ENCODE measurements at regions not wholly inside any gene's neighbourhood (a gene's known extent, or its start where the extent isn't known, plus 50 kb on each side); places are given as distances from the start of the nearest gene placed in this dataset.
"Not testable (repeated sequence)": the region's sequence is repeated elsewhere in the genome, so short reads cannot be mapped to it uniquely, and the experiment has no call there.

DNA sequence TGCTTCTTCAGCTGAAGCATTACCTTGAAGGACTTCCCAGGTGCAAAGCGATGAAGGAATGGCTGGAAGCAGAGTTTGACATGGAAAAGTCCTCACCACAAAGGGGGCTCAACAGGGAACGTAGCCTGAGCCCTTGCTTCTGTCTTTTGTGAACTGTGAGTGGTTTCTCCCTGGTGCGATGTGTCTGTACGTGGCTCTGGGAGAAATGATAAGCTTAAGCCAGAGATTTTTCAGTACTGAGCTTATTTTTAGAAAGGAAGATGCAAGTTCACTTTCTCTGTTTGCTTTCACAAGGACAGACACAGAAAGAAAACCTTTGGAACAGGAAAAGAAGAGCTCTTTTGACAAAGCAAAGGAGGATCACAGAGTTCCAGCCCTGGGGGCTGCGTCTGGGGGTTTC lies 79.4 kb downstream of the DACT2 start:
- no peak overlapping the region for H3K9ac ChIP-seq (ENCODE audit: low read length)
- H3K36me3 ChIP-seq (ENCODE audit: control insufficient read depth, insufficient read depth, low read length) = no peaks in the 10 kb centered on the region
- H3K4me3 ChIP-seq (ENCODE audit: low read depth, low read length) = no peak overlapping the region
- H3K27me3 ChIP-seq (ENCODE audit: control insufficient read depth, insufficient read depth, low read length) = no peaks in the 10 kb centered on the region; the same call in 1 of the 2 replicates
- H3K4me1 ChIP-seq (ENCODE audit: control insufficient read depth, insufficient read depth, low read length) = no peaks in the 10 kb centered on the region
- no peaks in the 10 kb centered on the region for H3K9me3 ChIP-seq (ENCODE audit: control insufficient read depth, insufficient read depth, low read depth, low read length)
- H3K27ac ChIP-seq (ENCODE audit: low read depth, low read length) = no peak overlapping the region

DNA sequence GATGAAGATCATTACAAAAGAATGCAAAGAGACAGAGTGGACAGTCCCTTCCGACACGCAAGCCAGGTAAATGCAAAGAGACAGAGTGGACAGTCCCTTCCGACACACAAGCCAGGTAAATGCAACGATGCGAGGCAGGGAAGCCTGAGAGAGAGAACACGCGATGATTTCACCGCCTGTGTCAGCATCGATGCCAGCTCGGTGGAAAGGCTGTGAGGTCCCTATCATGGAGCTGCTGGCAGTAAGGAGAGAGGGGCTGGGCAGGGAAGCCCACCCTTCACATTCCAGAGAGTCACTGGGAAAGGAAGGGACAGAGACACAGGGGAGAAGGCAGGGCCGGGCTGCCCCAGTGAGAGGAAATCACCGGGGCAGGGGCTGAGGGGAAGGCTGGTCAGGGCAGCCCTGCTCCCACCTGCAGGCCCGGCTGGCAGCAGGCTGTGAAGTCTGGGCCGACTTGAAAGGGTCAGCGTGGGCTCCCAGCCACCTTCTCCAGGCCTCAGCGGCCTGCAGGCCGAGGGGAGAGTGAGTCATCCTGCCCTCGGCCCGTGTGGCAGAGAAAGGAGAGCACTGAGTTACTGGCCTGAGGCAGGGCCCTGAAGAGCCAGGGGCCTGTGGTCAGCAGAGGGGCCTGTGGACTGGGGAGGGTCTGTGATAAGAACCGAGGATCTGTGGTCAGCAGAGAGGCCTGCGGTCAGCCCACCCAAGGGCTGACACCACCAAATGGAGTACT lies 80.4 kb downstream of the DACT2 start:
- Histone ChIP-seq H3K4me3 (ENCODE audit: low read depth, low read length) (no peak overlapping the region), H3K36me3 (ENCODE audit: control insufficient read depth, insufficient read depth, low read length) (no peaks in the 10 kb centered on the region), H3K9me3 (ENCODE audit: control insufficient read depth, insufficient read depth, low read depth, low read length) (no peaks in the 10 kb centered on the region), H3K27me3 (ENCODE audit: control insufficient read depth, insufficient read depth, low read length) (no peaks in the 10 kb centered on the region; the same call in 1 of the 2 replicates), H3K27ac (ENCODE audit: low read depth, low read length) (no peak overlapping the region), H3K4me1 (ENCODE audit: control insufficient read depth, insufficient read depth, low read length) (no peaks in the 10 kb centered on the region), H3K9ac (ENCODE audit: low read length) (no peak overlapping the region)

DNA sequence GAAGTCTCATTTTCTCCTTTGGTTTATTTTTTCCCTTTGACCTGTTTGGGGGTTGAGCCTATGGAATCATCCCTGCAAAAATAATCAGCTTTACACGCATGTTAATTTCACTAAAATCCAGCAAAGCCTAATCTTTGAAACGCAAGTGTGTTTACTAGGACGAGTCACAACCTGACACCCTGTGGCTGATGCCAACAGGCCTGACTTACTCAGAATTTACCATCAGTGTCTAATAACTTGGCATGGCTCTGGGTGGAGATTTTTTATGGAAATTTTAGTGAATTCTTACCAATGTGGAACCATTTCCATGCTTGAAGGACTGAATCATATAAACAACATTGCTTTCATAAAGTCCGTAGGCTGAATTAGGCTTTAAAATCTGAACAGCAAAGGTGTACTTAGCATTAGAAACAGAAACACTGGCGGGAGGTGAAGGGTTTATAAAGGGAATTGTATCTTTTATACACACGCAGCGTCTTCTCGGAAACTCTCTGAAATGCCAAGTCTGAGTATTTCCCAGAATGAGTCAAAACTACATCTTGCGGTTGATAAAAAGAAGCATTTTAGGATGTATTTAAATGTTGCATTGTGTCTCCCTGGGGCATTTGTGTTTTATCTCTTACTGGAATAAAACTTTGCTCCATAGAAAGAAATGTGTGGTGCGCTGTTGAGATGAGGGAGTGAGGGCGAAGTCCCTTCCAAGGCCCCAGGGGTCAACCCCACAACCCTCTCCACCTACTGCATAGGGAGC lies 81.2 kb downstream of the DACT2 start:
- Histone ChIP-seq H3K9ac (ENCODE audit: low read length) (no peak overlapping the region), H3K9me3 (ENCODE audit: control insufficient read depth, insufficient read depth, low read depth, low read length) (0 out of 2 replicates have a peak, but pooled peaks cover 3% of the 10 kb centered on the region), H3K27me3 (ENCODE audit: control insufficient read depth, insufficient read depth, low read length) (peaks cover 1% of the 10 kb centered on the region; the same call in 1 of the 2 replicates), H3K36me3 (ENCODE audit: control insufficient read depth, insufficient read depth, low read length) (no peaks in the 10 kb centered on the region), H3K27ac (ENCODE audit: low read depth, low read length) (no peak overlapping the region), H3K4me1 (ENCODE audit: control insufficient read depth, insufficient read depth, low read length) (no peaks in the 10 kb centered on the region), H3K4me3 (ENCODE audit: low read depth, low read length) (no peak overlapping the region)

DNA sequence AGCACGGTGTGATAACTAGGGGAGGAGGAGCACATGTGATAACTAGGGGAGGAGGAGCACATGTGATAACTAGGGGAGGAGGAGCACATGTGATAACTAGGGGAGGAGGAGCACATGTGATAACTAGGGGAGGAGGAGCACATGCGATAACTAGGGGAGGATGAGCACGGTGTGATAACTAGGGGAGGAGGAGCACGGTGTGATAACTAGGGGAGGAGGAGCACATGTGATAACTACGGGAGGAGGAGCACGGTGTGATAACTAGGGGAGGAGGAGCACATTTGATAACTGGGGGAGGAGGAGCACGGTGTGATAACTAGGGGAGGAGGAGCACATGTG lies 85.7 kb downstream of the DACT2 start:
- H3K9me3 ChIP-seq (ENCODE audit: control insufficient read depth, insufficient read depth, low read depth, low read length); H3K27me3 ChIP-seq (ENCODE audit: control insufficient read depth, insufficient read depth, low read length); H3K9ac ChIP-seq (ENCODE audit: low read length); H3K27ac ChIP-seq (ENCODE audit: low read depth, low read length); H3K4me3 ChIP-seq (ENCODE audit: low read depth, low read length); H3K36me3 ChIP-seq (ENCODE audit: control insufficient read depth, insufficient read depth, low read length): not testable (repeated sequence)
- H3K4me1 ChIP-seq (ENCODE audit: control insufficient read depth, insufficient read depth, low read length) = peaks cover 17% of the 10 kb centered on the region

DNA sequence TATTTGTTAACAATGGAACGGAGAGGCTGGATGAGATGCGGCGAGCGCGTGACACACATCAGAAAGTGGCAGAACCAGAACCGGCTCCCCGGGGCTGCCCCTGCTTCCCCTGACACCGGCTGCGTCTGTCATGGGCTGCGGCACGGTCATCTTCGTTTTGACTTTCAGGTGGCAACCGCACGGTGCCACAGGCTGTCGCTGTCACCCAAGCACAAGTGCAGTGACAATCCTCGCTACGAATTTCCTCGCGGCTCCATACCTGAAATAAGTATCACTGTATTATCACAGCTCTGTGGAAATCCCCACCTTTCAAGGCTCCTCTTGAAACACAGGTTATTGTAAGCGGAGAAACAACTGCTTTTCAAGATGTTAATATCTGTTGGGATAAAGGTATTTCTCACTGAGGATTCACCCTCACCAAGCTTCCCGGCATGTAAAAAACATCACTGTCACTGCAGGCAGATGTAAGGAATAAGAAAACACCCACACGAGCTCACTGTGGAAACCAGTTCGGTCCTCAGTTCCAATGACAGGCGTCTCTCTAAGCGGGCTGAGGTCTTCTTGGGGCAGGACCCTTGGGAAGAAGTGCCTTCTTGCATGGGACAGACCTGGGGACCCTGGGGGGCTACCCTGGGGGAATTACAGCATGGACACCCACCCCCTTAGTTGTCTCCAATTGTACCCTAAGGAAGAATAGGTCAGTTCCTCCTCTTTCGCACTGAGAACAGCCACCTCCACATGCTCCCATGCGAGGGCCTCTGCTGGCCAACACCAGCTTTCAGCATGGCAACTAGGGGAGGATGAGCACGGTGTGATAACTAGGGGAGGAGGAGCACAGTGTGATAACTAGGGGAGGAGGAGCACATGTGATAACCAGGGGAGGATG lies 86.3 kb downstream of the DACT2 start:
- Histone ChIP-seq H3K36me3 (ENCODE audit: control insufficient read depth, insufficient read depth, low read length) (no peaks in the 10 kb centered on the region), H3K4me1 (ENCODE audit: control insufficient read depth, insufficient read depth, low read length) (peaks cover 17% of the 10 kb centered on the region), H3K27ac (ENCODE audit: low read depth, low read length) (no peak overlapping the region), H3K9me3 (ENCODE audit: control insufficient read depth, insufficient read depth, low read depth, low read length) (0 out of 2 replicates have a peak, but pooled peaks cover 3% of the 10 kb centered on the region), H3K9ac (ENCODE audit: low read length) (no peak overlapping the region), H3K4me3 (ENCODE audit: low read depth, low read length) (no peak overlapping the region), H3K27me3 (ENCODE audit: control insufficient read depth, insufficient read depth, low read length) (peaks cover 6% of the 10 kb centered on the region; the same call in 1 of the 2 replicates)

DNA sequence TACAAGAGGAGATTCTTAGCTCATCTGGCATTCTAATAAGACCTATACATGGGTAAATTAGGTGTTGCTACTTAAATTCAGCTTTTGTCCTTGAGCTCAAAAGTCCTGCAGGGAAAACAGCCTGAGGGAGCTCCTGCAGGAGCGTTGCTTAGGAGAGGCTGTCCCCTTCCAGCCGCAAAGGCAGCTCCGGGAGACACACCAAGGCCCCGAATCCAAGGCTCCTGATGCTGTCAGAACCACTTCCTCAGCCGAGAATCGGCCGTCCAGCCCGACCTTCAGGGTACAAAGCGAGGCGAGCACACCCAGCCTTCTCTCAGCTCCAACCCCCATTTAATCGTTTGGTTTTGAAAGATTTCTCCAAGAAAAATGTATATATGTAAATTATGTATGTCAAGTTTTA lies 87.0 kb downstream of the DACT2 start:
- no peak overlapping the region for H3K9ac ChIP-seq (ENCODE audit: low read length)
- H3K27ac ChIP-seq (ENCODE audit: low read depth, low read length) = no peak overlapping the region
- H3K36me3 ChIP-seq (ENCODE audit: control insufficient read depth, insufficient read depth, low read length) = no peaks in the 10 kb centered on the region
- H3K9me3 ChIP-seq (ENCODE audit: control insufficient read depth, insufficient read depth, low read depth, low read length) = 0 out of 2 replicates have a peak, but pooled peaks cover 3% of the 10 kb centered on the region
- peaks cover 6% of the 10 kb centered on the region; the same call in 1 of the 2 replicates for H3K27me3 ChIP-seq (ENCODE audit: control insufficient read depth, insufficient read depth, low read length)
- peaks cover 18% of the 10 kb centered on the region for H3K4me1 ChIP-seq (ENCODE audit: control insufficient read depth, insufficient read depth, low read length)
- H3K4me3 ChIP-seq (ENCODE audit: low read depth, low read length) = no peak overlapping the region

DNA sequence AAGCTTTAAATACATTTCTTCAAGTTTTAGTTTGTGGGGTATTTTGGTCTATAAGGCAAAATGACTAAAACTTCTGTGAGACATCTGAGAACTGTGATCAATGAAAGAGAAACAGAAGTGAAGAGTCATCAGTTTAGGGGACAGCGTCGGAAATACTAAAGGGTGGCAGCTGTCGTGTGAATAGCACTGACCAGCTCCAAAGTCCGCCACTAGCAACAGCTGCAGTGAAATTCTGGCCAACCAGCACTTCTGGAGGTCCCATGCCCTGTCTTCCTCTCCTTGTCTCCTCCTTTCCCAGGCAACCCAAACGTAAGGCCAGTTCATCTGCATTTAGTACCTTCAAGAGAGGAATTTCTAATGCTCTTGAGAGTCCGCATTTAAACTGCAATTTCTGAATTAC lies 87.5 kb downstream of the DACT2 start:
- Histone ChIP-seq H3K4me1 (ENCODE audit: control insufficient read depth, insufficient read depth, low read length) (peaks cover 22% of the 10 kb centered on the region), H3K36me3 (ENCODE audit: control insufficient read depth, insufficient read depth, low read length) (no peaks in the 10 kb centered on the region), H3K9me3 (ENCODE audit: control insufficient read depth, insufficient read depth, low read depth, low read length) (0 out of 2 replicates have a peak, but pooled peaks cover 3% of the 10 kb centered on the region), H3K9ac (ENCODE audit: low read length) (no peak overlapping the region), H3K4me3 (ENCODE audit: low read depth, low read length) (no peak overlapping the region), H3K27me3 (ENCODE audit: control insufficient read depth, insufficient read depth, low read length) (peaks cover 6% of the 10 kb centered on the region; the same call in 1 of the 2 replicates), H3K27ac (ENCODE audit: low read depth, low read length) (no peak overlapping the region)

DNA sequence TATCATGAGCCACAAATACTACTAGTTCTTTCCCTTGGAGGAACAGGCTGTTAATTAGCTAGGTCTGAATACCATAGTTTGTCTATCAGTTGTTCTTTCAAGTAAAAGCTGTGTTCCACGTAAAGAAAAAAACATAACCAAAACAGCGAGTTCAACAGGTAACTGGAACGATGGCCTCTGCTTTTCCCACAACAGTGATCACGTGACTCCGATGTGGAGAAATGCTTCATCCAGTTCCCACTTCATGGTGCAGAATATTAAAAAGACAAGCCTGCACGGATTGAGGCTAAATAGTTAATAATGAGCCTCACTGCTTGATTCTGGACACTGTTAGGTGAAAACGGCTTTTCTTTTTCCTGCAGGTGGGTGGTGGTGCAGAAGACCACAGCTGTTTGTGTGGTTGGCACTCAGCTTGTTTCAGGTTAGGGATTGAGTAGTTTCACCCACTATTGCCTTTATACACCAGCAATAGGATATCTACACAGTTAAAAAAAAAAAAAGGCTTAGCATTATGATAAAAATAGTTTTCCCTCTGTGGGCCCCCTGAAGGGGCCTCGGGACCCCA lies 88.1 kb downstream of the DACT2 start:
- Histone ChIP-seq H3K4me3 (ENCODE audit: low read depth, low read length) (no peak overlapping the region), H3K9me3 (ENCODE audit: control insufficient read depth, insufficient read depth, low read depth, low read length) (0 out of 2 replicates have a peak, but pooled peaks cover 3% of the 10 kb centered on the region), H3K27ac (ENCODE audit: low read depth, low read length) (no peak overlapping the region), H3K4me1 (ENCODE audit: control insufficient read depth, insufficient read depth, low read length) (peaks cover 28% of the 10 kb centered on the region), H3K27me3 (ENCODE audit: control insufficient read depth, insufficient read depth, low read length) (peaks cover 6% of the 10 kb centered on the region; the same call in 1 of the 2 replicates), H3K9ac (ENCODE audit: low read length) (no peak overlapping the region), H3K36me3 (ENCODE audit: control insufficient read depth, insufficient read depth, low read length) (no peaks in the 10 kb centered on the region)

DNA sequence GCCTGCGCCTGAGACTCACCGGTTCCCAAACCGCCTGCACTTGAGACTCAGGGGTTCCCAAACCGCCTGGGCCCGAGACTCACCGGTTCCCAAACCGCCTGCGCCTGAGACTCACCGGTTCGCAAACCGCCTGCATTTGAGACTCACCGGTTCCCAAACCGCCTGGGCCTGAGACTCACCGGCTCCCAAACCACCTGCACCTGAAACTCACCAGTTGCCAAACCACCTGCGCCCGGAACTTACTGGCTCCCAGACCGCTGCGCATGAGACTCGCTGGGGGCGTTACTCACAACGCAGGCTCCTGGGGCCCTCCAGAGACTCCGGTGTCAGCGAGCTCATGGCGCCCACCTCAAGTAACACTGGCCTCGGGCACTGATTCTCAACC lies 90.2 kb downstream of the DACT2 start:
- Histone ChIP-seq H3K9me3 (ENCODE audit: control insufficient read depth, insufficient read depth, low read depth, low read length) (0 out of 2 replicates have a peak, but pooled peaks cover 3% of the 10 kb centered on the region), H3K4me3 (ENCODE audit: low read depth, low read length) (no peak overlapping the region), H3K27me3 (ENCODE audit: control insufficient read depth, insufficient read depth, low read length) (peaks cover 6% of the 10 kb centered on the region; the same call in 1 of the 2 replicates), H3K36me3 (ENCODE audit: control insufficient read depth, insufficient read depth, low read length) (no peaks in the 10 kb centered on the region), H3K27ac (ENCODE audit: low read depth, low read length) (no peak overlapping the region), H3K4me1 (ENCODE audit: control insufficient read depth, insufficient read depth, low read length) (peaks cover 39% of the 10 kb centered on the region), H3K9ac (ENCODE audit: low read length) (no peak overlapping the region)

DNA sequence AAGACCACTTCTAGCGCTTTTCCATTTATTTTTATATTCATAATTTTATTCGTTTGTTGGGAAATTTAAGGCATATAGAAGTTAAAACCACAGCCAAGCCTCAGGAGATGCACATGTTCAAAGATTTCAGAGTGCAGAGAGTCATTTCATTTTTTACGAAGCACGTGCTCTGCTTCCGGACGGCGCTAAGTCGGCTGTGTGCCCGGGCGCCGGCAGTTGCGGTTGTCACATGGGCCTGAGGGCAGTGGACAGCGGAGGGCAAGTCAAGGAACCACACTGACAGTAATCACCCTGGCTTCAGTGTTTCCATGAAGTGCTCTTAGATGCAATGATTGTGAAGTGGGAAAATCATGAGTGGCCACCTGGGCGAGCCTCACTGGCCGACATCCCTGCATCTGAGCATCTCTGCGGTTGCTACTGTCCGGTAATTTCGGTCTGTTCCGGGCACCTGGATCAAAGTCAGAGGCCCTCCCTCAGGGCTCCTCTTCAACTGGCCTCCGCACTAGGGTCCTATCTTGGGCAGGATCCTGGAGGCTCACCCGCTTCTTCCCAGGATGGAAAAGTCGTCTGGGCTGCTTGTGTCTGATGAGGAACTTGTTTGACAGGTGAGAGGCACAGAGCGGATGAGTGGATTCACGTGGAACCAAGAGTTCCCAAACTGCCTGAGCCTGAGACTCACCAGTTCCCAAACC lies 90.8 kb downstream of the DACT2 start:
- Histone ChIP-seq H3K4me3 (ENCODE audit: low read depth, low read length) (no peak overlapping the region), H3K36me3 (ENCODE audit: control insufficient read depth, insufficient read depth, low read length) (no peaks in the 10 kb centered on the region), H3K9me3 (ENCODE audit: control insufficient read depth, insufficient read depth, low read depth, low read length) (0 out of 2 replicates have a peak, but pooled peaks cover under 1% of the 10 kb centered on the region), H3K9ac (ENCODE audit: low read length) (no peak overlapping the region), H3K27ac (ENCODE audit: low read depth, low read length) (no peak overlapping the region), H3K27me3 (ENCODE audit: control insufficient read depth, insufficient read depth, low read length) (peaks cover 6% of the 10 kb centered on the region; the same call in 1 of the 2 replicates), H3K4me1 (ENCODE audit: control insufficient read depth, insufficient read depth, low read length) (peaks cover 39% of the 10 kb centered on the region)
